Activated CD4-positive, alpha-beta T cell treated with anti-CD3 and anti-CD28 coated beads, Interleukin-2, Interleukin-4, amounts not matched to agents 100 ng/mL and 50 ng/mL, durations not matched to agents 16 hours and 8 hours (primary cell): ENCODE measurements at regions not wholly inside any gene's neighbourhood (a gene's known extent, or its start where the extent isn't known, plus 50 kb on each side); places are given as distances from the start of the nearest gene placed in this dataset.
A peak's percentile ranks its signal among the peaks of the same experiment; 100 is the strongest.
"Not testable (repeated sequence)": the region's sequence is repeated elsewhere in the genome, so short reads cannot be mapped to it uniquely, and the experiment has no call there.

Experiments used
- DNase-seq: peaks from one replicate; pipeline ENCODE4 v3.0.0-alpha.2; 2020; ENCODE audit warnings: low spot score

GRCh38 chr2:64918220-64918886 lies 70.8 kb upstream of the SLC1A4 start:
- no peak for DNase-seq

- DNase-seq, result no peak
These were observed 69.9 kb upstream of the SLC1A4 start for GRCh38 chr2:64919261-64919660.

- DNase-seq, result no peak
These were observed 66.5 kb upstream of the SLC1A4 start for GRCh38 chr2:64922482-64923384.

GRCh38 chr2:64923385-64923710 lies 65.9 kb upstream of the SLC1A4 start:
- DNase-seq, result no peak

- no peak for DNase-seq
These were observed 64.8 kb upstream of the SLC1A4 start for GRCh38 chr2:64924170-64924934.

- not testable (repeated sequence) for DNase-seq
These were observed 63.1 kb upstream of the SLC1A4 start for GRCh38 chr2:64925930-64926722.

GRCh38 chr2:64928813-64929212 lies 60.4 kb upstream of the SLC1A4 start:
- DNase-seq, result no peak

- DNase-seq, result no peak
These were observed 59.9 kb upstream of the SLC1A4 start for GRCh38 chr2:64929333-64929732.

- no peak for DNase-seq
These were observed 58.9 kb upstream of the SLC1A4 start for GRCh38 chr2:64930258-64930671.

- DNase-seq, result no peak
These were observed 57.7 kb upstream of the SLC1A4 start for GRCh38 chr2:64931246-64932115.

- DNase-seq, result no peak
These were observed 57.2 kb upstream of the SLC1A4 start for GRCh38 chr2:64932116-64932370.

GRCh38 chr2:64932371-64933216 lies 56.6 kb upstream of the SLC1A4 start:
- no peak for DNase-seq

GRCh38 chr2:64934530-64934929 lies 54.7 kb upstream of the SLC1A4 start:
- no peak for DNase-seq

GRCh38 chr2:64936809-64937208 lies 52.4 kb upstream of the SLC1A4 start:
- DNase-seq, result no peak

GRCh38 chr2:64937314-64937686 lies 51.9 kb upstream of the SLC1A4 start:
- not testable (repeated sequence) for DNase-seq

GRCh38 chr2:64937687-64938491 lies 51.3 kb upstream of the SLC1A4 start:
- no peak for DNase-seq

- DNase-seq, result no peak
These were observed 50.5 kb upstream of the SLC1A4 start for GRCh38 chr2:64938607-64939285.

- DNase-seq, result peak; percentile 38
These were observed 49.8 kb upstream of the SLC1A4 start for GRCh38 chr2:64939332-64939917.
